Lung (tissue), 11 donors: ENCODE measurements at regions not wholly inside any gene's neighbourhood (a gene's known extent, or its start where the extent isn't known, plus 50 kb on each side); places are given as distances from the start of the nearest gene placed in this dataset.

Experiments used
- ATAC-seq: fragments of 200-7000 bp; cut with Tn5 transposase; one replicate; pipeline ENCODE4 v1.9.1; 2020; ENCODE audit warnings: moderate number of reproducible peaks; ENCODE audit not compliant: insufficient read depth, low FRiP score
- DNase-seq, 3 donors: peaks; one replicate each; pipeline ENCODE4 v3.0.0-alpha.2; 2013 to 2017
- H3K27ac ChIP-seq, 2 donors: one replicate each; pipeline ENCODE4 v1.5.1; 2013; ENCODE audit warnings: mild to moderate bottlenecking in 2 of 2, moderate library complexity in 2 of 2, control low read depth in 1 of 2, inconsistent platforms in 1 of 2, low read depth in 1 of 2, low read length in 1 of 2
- H3K27me3 ChIP-seq, 3 donors: one replicate each; pipeline ENCODE4 v1.5.1; 2013; ENCODE audit warnings: low read length in 2 of 3; ENCODE audit not compliant: control insufficient read depth in 3 of 3, insufficient read depth in 3 of 3
- H3K36me3 ChIP-seq, 4 donors: one replicate each; pipeline ENCODE4 v1.5.1; 2013; ENCODE audit warnings: low read length in 4 of 4, mild to moderate bottlenecking in 1 of 4, moderate library complexity in 1 of 4; ENCODE audit not compliant: control insufficient read depth in 4 of 4, insufficient read depth in 4 of 4
- H3K4me1 ChIP-seq, 5 donors: one replicate each; pipeline ENCODE4 v1.5.1; 2013; ENCODE audit warnings: low read length in 5 of 5, mild to moderate bottlenecking in 2 of 5, moderate library complexity in 1 of 5; ENCODE audit not compliant: control insufficient read depth in 5 of 5, insufficient read depth in 5 of 5
- H3K4me3 ChIP-seq: one replicate; pipeline ENCODE4 v1.5.1; 2013; ENCODE audit warnings: mild to moderate bottlenecking, control low read depth, moderate library complexity
- H3K9ac ChIP-seq, 2 donors: one replicate each; pipeline ENCODE4 v1.5.1; 2013; ENCODE audit warnings: low read length in 2 of 2, control low read depth in 1 of 2; ENCODE audit not compliant: insufficient read depth in 1 of 2
- H3K9me3 ChIP-seq, 4 donors: one replicate each; pipeline ENCODE4 v1.5.1; 2013; ENCODE audit warnings: low read length in 3 of 4, mild to moderate bottlenecking in 1 of 4, moderate library complexity in 1 of 4; ENCODE audit not compliant: control insufficient read depth in 4 of 4, insufficient read depth in 3 of 4
- CTCF ChIP-seq: IDR thresholded peaks from 2 replicates; pipeline ENCODE4 v1.5.1; 2012; ENCODE audit warnings: mild to moderate bottlenecking; ENCODE audit errors: control extremely low read depth, extremely low read depth
- WGBS, 2 donors: extraction: QIAGEN DNeasy Blood & Tissue Kit; methylation state at CpG; one replicate each; pipeline ENCODE4 v1.1.7; 2013; 5-methylcytosine and 5-hydroxymethylcytosine counted together
- donor health status: control.
- donor health status: control.
- donor health status: Bipolar disorder and iron deficiency.
- donor health status: healthy.
- donor health status: DM: yes; HTN: yes; CAD: no.

- Histone ChIP-seq H3K4me3 (no peak overlapping the region), H3K4me1 (peaks cover 0 to 27% (median 20%) of the 10 kb centered on the region in 5 donors), H3K9ac (no peak overlapping the region), H3K36me3 (no peaks in the 10 kb centered on the region), H3K27ac (peak overlapping the region in 1 of 2 donors; percentile 90), H3K27me3 (no peaks in the 10 kb centered on the region), H3K9me3 (no peaks in the 10 kb centered on the region)
- ATAC-seq (no peak), DNase-seq (no peak)
- no peak for TF ChIP-seq CTCF
- WGBS, 2 donors, result 44 to 71% methylated on average over 11 of the region's 11 CpGs
Observed at GRCh38 chr20:50394569-50394968, 115.6 kb upstream of the PTPN1 start.

DNA sequence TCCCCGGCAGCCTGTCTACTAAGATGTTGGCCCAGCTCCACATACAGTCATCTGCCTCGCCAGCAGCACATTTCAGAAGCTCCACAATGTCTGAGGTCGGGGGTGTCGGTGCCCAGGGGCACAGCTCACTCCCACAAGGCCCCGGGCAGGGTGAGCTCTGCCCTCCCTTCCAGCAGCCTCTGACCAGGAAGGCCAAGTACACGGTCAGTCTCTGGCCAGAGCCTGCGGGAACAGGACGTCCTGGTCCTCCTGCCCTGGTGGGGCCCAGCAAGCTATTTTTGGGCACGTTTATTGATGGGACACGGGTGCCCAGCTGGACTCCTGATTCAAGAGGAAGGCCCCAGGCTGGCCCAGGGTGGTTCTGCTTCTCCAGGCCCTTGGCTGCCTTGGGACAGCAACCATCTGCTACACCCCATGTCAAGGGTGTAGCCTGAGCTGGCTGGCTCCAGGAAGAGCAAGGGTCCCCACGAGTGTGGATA, 114.9 kb upstream of the PTPN1 start:
- peak in 2 of 3 donors; percentile 36 to 58 for DNase-seq
- TF ChIP-seq CTCF, result no peak
- Histone ChIP-seq H3K27ac (peak overlapping the region; percentile 74 to 90), H3K9me3 (no peaks in the 10 kb centered on the region), H3K4me1 (peaks cover 0 to 26% (median 23%) of the 10 kb centered on the region in 5 donors), H3K9ac (no peak overlapping the region), H3K27me3 (no peaks in the 10 kb centered on the region), H3K4me3 (no peak overlapping the region), H3K36me3 (no peaks in the 10 kb centered on the region)
- peak; percentile 19 for ATAC-seq
- 31 to 62% methylated on average over 11 of the region's 11 CpGs for WGBS, 2 donors

GRCh38 chr20:50395914-50396488, 114.2 kb upstream of the PTPN1 start:
- 92 to 93% methylated on average over 14 of the region's 14 CpGs for WGBS, 2 donors
- peaks cover 0 to 29% (median 26%) of the 10 kb centered on the region in 5 donors for H3K4me1 ChIP-seq
- H3K9ac ChIP-seq, result no peak overlapping the region

More at GRCh38 chr20:50395914-50396488, 114.2 kb upstream of the PTPN1 start:
- H3K36me3 ChIP-seq, result no peaks in the 10 kb centered on the region
- H3K9me3 ChIP-seq, result no peaks in the 10 kb centered on the region
- peak overlapping the region; percentile 74 to 90 for H3K27ac ChIP-seq
- DNase-seq (no peak), ATAC-seq (no peak)
- no peak for TF ChIP-seq CTCF
- H3K4me3 ChIP-seq, result no peak overlapping the region
- no peaks in the 10 kb centered on the region for H3K27me3 ChIP-seq
